ENCODE measurements at regions not wholly inside any gene's neighbourhood (a gene's known extent, or its start where the extent isn't known, plus 50 kb on each side); places are given as distances from the start of the nearest gene placed in this dataset.

DNA sequence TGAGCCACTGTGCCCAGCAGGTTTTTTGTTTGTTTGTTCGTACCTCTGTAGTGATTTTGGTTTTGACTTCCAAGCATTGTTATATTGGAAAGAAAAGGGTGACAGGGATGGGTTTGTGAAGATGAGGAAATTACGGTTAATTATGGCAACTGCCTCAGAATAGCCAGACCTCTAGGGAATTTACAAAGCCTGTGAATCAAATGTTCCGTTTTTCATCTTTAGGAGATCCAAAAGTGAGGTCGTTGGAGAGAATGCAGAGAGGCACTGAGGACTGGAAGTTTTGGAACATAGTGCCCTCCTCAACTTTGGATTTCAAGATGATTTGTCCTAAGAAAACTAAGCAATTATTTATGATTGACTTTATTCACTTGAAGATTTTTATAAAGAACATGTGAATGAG lies 54.5 kb upstream of the EVL start:
- no peak for ATAC-seq

DNA sequence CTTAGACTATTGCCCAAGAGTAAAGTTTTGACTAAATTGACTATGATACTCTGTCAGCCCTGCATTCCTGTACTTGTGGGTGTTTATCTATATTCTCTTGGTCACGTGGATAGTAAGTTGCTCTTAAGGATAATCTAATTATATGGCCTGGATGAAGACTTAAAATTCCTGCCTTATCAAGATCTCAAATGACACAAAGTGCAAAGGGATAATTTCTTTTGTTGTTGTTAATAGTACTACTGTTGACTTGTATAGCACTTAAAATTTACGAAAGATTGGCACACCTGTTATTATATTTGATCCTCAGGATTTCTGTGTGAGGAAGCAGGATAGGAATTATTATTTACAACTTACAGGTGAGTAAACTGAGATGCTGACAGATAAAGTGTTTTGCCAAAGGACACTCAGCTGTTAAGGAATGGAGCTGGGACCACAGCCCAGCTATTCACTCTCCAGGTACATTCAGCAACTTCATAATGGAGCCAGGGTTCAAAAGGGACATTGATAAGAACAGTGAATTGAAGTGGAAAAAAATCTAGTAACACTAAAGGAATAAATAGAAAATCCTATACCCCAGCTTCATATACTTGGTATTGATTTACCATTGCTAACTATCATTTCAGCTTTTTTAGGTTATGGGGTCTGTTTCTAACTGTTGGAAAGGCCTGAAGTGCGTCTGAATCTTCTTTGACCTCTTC lies 53.4 kb upstream of the EVL start:
- no peak for TF ChIP-seq RARB (CRISPR knock-in tag; IDR thresholded peaks at IDR 0.05)
- TF ChIP-seq OSR1 (CRISPR knock-in tag; IDR thresholded peaks at IDR 0.05), result no peak
- peak; percentile 97 for TF ChIP-seq ISL1 (CRISPR knock-in tag; IDR thresholded peaks at IDR 0.05)
- TF ChIP-seq SNAI2 (CRISPR knock-in tag; IDR thresholded peaks at IDR 0.05), result 0 out of 2 replicates have a peak, but pooled peaks have one; percentile 32
- TF ChIP-seq, protein P1, sequence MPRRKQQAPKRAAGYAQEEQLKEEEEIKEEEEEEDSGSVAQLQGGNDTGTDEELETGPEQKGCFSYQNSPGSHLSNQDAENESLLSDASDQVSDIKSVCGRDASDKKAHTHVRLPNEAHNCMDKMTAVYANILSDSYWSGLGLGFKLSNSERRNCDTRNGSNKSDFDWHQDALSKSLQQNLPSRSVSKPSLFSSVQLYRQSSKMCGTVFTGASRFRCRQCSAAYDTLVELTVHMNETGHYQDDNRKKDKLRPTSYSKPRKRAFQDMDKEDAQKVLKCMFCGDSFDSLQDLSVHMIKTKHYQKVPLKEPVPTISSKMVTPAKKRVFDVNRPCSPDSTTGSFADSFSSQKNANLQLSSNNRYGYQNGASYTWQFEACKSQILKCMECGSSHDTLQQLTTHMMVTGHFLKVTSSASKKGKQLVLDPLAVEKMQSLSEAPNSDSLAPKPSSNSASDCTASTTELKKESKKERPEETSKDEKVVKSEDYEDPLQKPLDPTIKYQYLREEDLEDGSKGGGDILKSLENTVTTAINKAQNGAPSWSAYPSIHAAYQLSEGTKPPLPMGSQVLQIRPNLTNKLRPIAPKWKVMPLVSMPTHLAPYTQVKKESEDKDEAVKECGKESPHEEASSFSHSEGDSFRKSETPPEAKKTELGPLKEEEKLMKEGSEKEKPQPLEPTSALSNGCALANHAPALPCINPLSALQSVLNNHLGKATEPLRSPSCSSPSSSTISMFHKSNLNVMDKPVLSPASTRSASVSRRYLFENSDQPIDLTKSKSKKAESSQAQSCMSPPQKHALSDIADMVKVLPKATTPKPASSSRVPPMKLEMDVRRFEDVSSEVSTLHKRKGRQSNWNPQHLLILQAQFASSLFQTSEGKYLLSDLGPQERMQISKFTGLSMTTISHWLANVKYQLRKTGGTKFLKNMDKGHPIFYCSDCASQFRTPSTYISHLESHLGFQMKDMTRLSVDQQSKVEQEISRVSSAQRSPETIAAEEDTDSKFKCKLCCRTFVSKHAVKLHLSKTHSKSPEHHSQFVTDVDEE (CRISPR knock-in tag; IDR thresholded peaks at IDR 0.05), result no peak
- ATAC-seq, result no peak

More for the DNA sequence above, 54.5 kb upstream of the EVL start:
- TF ChIP-seq TOX (CRISPR knock-in tag; IDR thresholded peaks at IDR 0.05; ENCODE audit: borderline replicate concordance) (no peak), CSDC2 (CRISPR knock-in tag; IDR thresholded peaks at IDR 0.05) (no peak), ZFP30 (CRISPR knock-in tag; IDR thresholded peaks at IDR 0.05) (no peak), RARB (CRISPR knock-in tag; IDR thresholded peaks at IDR 0.05) (no peak), SNAI2 (CRISPR knock-in tag; IDR thresholded peaks at IDR 0.05) (no peak), ZNF565 (CRISPR knock-in tag; conservative IDR thresholded peaks at IDR 0.05; ENCODE audit: low read depth) (no peak), ESRRG (CRISPR knock-in tag; IDR thresholded peaks at IDR 0.05) (no peak), ZNF8 (CRISPR knock-in tag; IDR thresholded peaks at IDR 0.05) (no peak), ZFP3 (CRISPR knock-in tag; IDR thresholded peaks at IDR 0.05) (no peak), GLIS3 (CRISPR knock-in tag; IDR thresholded peaks at IDR 0.05) (no peak), ISL1 (CRISPR knock-in tag; IDR thresholded peaks at IDR 0.05) (no peak), ARNTL (CRISPR knock-in tag; IDR thresholded peaks at IDR 0.05; ENCODE audit: borderline replicate concordance, low read depth) (no peak), ZNF70 (CRISPR knock-in tag; IDR thresholded peaks at IDR 0.05) (no peak), TCF4 (CRISPR knock-in tag; IDR thresholded peaks at IDR 0.05; ENCODE audit: borderline replicate concordance) (no peak), BACH2 (CRISPR knock-in tag; IDR thresholded peaks at IDR 0.05; ENCODE audit: borderline replicate concordance) (no peak)
- TF ChIP-seq, protein P1 (CRISPR knock-in tag; IDR thresholded peaks at IDR 0.05), result no peak
- TF ChIP-seq, protein P2, sequence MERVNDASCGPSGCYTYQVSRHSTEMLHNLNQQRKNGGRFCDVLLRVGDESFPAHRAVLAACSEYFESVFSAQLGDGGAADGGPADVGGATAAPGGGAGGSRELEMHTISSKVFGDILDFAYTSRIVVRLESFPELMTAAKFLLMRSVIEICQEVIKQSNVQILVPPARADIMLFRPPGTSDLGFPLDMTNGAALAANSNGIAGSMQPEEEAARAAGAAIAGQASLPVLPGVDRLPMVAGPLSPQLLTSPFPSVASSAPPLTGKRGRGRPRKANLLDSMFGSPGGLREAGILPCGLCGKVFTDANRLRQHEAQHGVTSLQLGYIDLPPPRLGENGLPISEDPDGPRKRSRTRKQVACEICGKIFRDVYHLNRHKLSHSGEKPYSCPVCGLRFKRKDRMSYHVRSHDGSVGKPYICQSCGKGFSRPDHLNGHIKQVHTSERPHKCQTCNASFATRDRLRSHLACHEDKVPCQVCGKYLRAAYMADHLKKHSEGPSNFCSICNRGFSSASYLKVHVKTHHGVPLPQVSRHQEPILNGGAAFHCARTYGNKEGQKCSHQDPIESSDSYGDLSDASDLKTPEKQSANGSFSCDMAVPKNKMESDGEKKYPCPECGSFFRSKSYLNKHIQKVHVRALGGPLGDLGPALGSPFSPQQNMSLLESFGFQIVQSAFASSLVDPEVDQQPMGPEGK (CRISPR knock-in tag; IDR thresholded peaks at IDR 0.05; ENCODE audit: borderline replicate concordance), result no peak
- TF ChIP-seq, protein P3, sequence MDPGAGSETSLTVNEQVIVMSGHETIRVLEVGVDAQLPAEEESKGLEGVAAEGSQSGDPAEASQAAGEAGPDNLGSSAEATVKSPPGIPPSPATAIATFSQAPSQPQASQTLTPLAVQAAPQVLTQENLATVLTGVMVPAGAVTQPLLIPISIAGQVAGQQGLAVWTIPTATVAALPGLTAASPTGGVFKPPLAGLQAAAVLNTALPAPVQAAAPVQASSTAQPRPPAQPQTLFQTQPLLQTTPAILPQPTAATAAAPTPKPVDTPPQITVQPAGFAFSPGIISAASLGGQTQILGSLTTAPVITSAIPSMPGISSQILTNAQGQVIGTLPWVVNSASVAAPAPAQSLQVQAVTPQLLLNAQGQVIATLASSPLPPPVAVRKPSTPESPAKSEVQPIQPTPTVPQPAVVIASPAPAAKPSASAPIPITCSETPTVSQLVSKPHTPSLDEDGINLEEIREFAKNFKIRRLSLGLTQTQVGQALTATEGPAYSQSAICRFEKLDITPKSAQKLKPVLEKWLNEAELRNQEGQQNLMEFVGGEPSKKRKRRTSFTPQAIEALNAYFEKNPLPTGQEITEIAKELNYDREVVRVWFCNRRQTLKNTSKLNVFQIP (CRISPR knock-in tag; IDR thresholded peaks at IDR 0.05; ENCODE audit: borderline replicate concordance, low read depth), result no peak

DNA sequence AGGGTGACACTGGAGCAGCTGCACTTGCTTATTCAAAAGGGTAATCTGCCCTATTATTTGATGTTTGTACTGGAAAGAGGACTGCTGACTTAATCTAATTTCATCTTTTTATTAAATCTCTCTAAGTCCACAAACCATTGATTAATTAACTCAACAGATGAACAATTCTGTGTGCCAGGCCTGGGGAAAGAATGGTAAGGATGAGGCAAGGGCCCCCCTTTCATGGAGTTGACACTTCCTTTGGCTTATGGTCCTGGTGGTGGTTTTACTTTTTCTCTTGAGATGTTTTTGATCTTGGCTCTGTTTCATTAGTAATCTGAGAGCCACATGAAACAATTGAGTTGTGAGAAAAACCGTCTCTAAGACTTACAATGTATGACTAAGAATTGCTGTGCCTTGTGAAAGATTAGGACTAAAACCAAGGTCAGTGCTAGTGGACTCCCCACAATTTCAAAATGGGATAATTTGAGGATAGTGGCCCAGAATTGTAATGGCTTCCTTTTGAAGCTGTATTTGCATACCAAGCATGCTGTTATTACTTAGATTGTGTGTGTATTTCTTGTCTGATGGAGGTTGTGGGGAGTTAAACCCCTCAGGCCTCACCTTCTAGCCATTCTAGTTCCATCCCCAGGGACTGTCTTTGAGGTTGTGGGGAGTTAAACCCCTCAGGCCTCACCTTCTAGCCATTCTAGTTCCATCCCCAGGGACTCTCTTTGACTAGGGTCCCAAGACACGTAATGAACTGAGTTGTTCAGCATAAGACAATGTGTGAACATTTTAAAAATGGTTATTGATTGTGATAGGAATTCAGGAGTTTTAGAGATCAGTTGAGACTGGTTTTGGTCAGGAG lies 52.5 kb upstream of the EVL start:
- no peak; the same call in 2 of the 3 replicates for ATAC-seq
- TF ChIP-seq SNAI2 (CRISPR knock-in tag; IDR thresholded peaks at IDR 0.05), result peak; percentile 80; the same call in 1 of the 2 replicates
- TF ChIP-seq, protein P1 (CRISPR knock-in tag; IDR thresholded peaks at IDR 0.05), result no peak
- TF ChIP-seq, protein P4, sequence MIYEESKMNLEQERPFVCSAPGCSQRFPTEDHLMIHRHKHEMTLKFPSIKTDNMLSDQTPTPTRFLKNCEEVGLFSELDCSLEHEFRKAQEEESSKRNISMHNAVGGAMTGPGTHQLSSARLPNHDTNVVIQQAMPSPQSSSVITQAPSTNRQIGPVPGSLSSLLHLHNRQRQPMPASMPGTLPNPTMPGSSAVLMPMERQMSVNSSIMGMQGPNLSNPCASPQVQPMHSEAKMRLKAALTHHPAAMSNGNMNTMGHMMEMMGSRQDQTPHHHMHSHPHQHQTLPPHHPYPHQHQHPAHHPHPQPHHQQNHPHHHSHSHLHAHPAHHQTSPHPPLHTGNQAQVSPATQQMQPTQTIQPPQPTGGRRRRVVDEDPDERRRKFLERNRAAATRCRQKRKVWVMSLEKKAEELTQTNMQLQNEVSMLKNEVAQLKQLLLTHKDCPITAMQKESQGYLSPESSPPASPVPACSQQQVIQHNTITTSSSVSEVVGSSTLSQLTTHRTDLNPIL (CRISPR knock-in tag; IDR thresholded peaks at IDR 0.05; ENCODE audit: low read depth), result no peak
- TF ChIP-seq ARNTL (CRISPR knock-in tag; IDR thresholded peaks at IDR 0.05; ENCODE audit: borderline replicate concordance, low read depth), result no peak
- no peak for TF ChIP-seq ZNF8 (CRISPR knock-in tag; IDR thresholded peaks at IDR 0.05)
- TF ChIP-seq TCF4 (CRISPR knock-in tag; IDR thresholded peaks at IDR 0.05; ENCODE audit: borderline replicate concordance), result peak; percentile 67; the same call in 1 of the 2 replicates
- no peak for TF ChIP-seq ZFP30 (CRISPR knock-in tag; IDR thresholded peaks at IDR 0.05)
- peak; percentile 52; the same call in 1 of the 2 replicates for TF ChIP-seq ISL1 (CRISPR knock-in tag; IDR thresholded peaks at IDR 0.05)

All from SK-N-SH treated with all-trans-retinoic acid at 6 μM for 48 hours (cell line).